WTC11 (cell line): ENCODE measurements at regions not wholly inside any gene's neighbourhood (a gene's known extent, or its start where the extent isn't known, plus 50 kb on each side); places are given as distances from the start of the nearest gene placed in this dataset.

Source experiments
- CBFB ChIP-seq: sonication (generic); formaldehyde crosslinking; IDR thresholded peaks from 2 replicates; pipeline ENCODE4 v1.8.1; 2022; ENCODE audit warnings: mild to moderate bottlenecking, low read depth, missing genetic modification reagents
- ETV6 ChIP-seq: sonication (generic); formaldehyde crosslinking; IDR thresholded peaks from 2 replicates; pipeline ENCODE4 v1.8.1; 2022; ENCODE audit warnings: mild to moderate bottlenecking, missing genetic modification reagents
- TF ChIP-seq, protein P1 (sequence below): sonication (generic); formaldehyde crosslinking; IDR thresholded peaks from 2 replicates; pipeline ENCODE4 v1.8.0; 2022; ENCODE audit warnings: mild to moderate bottlenecking, missing genetic modification reagents
- TF ChIP-seq, protein P2 (sequence below): fragments of 200-600 bp; IDR thresholded peaks from 2 replicates; pipeline ENCODE4 v1.8.0; 2022; ENCODE audit warnings: antibody characterized with exemption
- TF ChIP-seq, protein P3 (sequence below): sonication (generic); formaldehyde crosslinking; IDR thresholded peaks from 2 replicates; pipeline ENCODE4 v1.8.1; 2023; ENCODE audit warnings: mild to moderate bottlenecking, missing genetic modification reagents, moderate library complexity
- TF ChIP-seq, protein P4 (sequence below): sonication (generic); formaldehyde crosslinking; IDR thresholded peaks from 2 replicates; pipeline ENCODE4 v1.8.1; 2022; ENCODE audit warnings: mild to moderate bottlenecking, missing genetic modification reagents, moderate library complexity, borderline replicate concordance

DNA sequence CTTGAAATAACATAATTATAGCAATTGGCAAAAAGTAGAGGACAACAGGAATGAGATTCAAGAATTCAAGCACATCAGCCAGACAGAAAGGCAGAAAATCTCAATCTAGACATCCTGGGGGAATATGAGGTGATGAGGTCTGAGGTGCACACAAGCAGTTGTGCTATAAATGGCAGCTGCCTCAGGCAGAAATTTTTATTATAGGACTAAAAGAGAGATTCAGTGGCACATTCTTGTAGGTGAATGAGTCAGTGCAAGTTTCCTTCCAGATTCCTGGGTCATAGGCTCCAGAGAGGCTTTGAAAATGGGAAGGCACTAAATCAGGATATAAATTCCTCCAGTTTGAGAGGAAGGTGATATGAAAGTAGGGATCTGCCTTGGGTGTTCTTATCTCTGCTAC, 127.2 kb upstream of the THSD7B start:
- TF ChIP-seq, protein P1, sequence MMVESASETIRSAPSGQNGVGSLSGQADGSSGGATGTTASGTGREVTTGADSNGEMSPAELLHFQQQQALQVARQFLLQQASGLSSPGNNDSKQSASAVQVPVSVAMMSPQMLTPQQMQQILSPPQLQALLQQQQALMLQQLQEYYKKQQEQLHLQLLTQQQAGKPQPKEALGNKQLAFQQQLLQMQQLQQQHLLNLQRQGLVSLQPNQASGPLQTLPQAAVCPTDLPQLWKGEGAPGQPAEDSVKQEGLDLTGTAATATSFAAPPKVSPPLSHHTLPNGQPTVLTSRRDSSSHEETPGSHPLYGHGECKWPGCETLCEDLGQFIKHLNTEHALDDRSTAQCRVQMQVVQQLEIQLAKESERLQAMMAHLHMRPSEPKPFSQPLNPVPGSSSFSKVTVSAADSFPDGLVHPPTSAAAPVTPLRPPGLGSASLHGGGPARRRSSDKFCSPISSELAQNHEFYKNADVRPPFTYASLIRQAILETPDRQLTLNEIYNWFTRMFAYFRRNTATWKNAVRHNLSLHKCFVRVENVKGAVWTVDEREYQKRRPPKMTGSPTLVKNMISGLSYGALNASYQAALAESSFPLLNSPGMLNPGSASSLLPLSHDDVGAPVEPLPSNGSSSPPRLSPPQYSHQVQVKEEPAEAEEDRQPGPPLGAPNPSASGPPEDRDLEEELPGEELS (CRISPR knock-in tag) = no peak
- TF ChIP-seq, protein P2, sequence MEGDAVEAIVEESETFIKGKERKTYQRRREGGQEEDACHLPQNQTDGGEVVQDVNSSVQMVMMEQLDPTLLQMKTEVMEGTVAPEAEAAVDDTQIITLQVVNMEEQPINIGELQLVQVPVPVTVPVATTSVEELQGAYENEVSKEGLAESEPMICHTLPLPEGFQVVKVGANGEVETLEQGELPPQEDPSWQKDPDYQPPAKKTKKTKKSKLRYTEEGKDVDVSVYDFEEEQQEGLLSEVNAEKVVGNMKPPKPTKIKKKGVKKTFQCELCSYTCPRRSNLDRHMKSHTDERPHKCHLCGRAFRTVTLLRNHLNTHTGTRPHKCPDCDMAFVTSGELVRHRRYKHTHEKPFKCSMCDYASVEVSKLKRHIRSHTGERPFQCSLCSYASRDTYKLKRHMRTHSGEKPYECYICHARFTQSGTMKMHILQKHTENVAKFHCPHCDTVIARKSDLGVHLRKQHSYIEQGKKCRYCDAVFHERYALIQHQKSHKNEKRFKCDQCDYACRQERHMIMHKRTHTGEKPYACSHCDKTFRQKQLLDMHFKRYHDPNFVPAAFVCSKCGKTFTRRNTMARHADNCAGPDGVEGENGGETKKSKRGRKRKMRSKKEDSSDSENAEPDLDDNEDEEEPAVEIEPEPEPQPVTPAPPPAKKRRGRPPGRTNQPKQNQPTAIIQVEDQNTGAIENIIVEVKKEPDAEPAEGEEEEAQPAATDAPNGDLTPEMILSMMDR = no peak
- TF ChIP-seq, protein P3, sequence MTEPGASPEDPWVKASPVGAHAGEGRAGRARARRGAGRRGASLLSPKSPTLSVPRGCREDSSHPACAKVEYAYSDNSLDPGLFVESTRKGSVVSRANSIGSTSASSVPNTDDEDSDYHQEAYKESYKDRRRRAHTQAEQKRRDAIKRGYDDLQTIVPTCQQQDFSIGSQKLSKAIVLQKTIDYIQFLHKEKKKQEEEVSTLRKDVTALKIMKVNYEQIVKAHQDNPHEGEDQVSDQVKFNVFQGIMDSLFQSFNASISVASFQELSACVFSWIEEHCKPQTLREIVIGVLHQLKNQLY (CRISPR knock-in tag) = no peak
- TF ChIP-seq CBFB (CRISPR knock-in tag) = no peak
- no peak for TF ChIP-seq ETV6 (CRISPR knock-in tag)
- TF ChIP-seq, protein P4, sequence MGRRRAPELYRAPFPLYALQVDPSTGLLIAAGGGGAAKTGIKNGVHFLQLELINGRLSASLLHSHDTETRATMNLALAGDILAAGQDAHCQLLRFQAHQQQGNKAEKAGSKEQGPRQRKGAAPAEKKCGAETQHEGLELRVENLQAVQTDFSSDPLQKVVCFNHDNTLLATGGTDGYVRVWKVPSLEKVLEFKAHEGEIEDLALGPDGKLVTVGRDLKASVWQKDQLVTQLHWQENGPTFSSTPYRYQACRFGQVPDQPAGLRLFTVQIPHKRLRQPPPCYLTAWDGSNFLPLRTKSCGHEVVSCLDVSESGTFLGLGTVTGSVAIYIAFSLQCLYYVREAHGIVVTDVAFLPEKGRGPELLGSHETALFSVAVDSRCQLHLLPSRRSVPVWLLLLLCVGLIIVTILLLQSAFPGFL (CRISPR knock-in tag) = no peak
